ENCODE measurements at regions not wholly inside any gene's neighbourhood (a gene's known extent, or its start where the extent isn't known, plus 50 kb on each side); places are given as distances from the start of the nearest gene placed in this dataset.

GRCh38 chr20:12698817-12699216 lies 310.0 kb upstream of the SPTLC3 start:
- H3K27ac Mint-ChIP-seq: no peak overlapping the region
- peaks cover 0 to 19% (median 4%) of the 10 kb centered on the region in 9 donors for H3K9me3 Mint-ChIP-seq
- no peak overlapping the region for H3K4me3 Mint-ChIP-seq
- H3K4me1 Mint-ChIP-seq: no peaks in the 10 kb centered on the region
- POLR2A ChIA-PET: no interaction called here
- H3K27me3 Mint-ChIP-seq: no peaks in the 10 kb centered on the region
- no peak for ATAC-seq
- no peaks in the 10 kb centered on the region for H3K36me3 Mint-ChIP-seq
- no peak for DNase-seq

- no peak overlapping the region for H3K4me3 Mint-ChIP-seq
- H3K9me3 Mint-ChIP-seq: peaks cover 0 to 19% (median 4%) of the 10 kb centered on the region in 9 donors
- ATAC-seq (no peak), DNase-seq (no peak)
- no peak overlapping the region for H3K27ac Mint-ChIP-seq
- no peaks in the 10 kb centered on the region for H3K27me3 Mint-ChIP-seq
- POLR2A ChIA-PET: no interaction called here
- H3K36me3 Mint-ChIP-seq: no peaks in the 10 kb centered on the region
- H3K4me1 Mint-ChIP-seq: no peaks in the 10 kb centered on the region
These were observed 309.2 kb upstream of the SPTLC3 start for GRCh38 chr20:12699374-12700228.

GRCh38 chr20:12700701-12701100 lies 308.1 kb upstream of the SPTLC3 start:
- Mint-ChIP-seq H3K9me3 (peaks cover 0 to 19% (median 4%) of the 10 kb centered on the region in 9 donors), H3K36me3 (no peaks in the 10 kb centered on the region), H3K27me3 (no peaks in the 10 kb centered on the region), H3K4me3 (no peak overlapping the region), H3K4me1 (no peaks in the 10 kb centered on the region), H3K27ac (no peak overlapping the region)
- DNase-seq: no peak
- POLR2A ChIA-PET: no interaction called here
- no peak for ATAC-seq

- Mint-ChIP-seq H3K27me3 (no peaks in the 10 kb centered on the region), H3K9me3 (peaks cover 0 to 19% (median 0%) of the 10 kb centered on the region in 9 donors), H3K4me1 (no peaks in the 10 kb centered on the region), H3K36me3 (no peaks in the 10 kb centered on the region), H3K27ac (no peak overlapping the region), H3K4me3 (no peak overlapping the region)
- POLR2A ChIA-PET: no interaction called here
- DNase-seq (no peak), ATAC-seq (no peak)
These were observed 306.5 kb upstream of the SPTLC3 start for GRCh38 chr20:12702312-12702711.

GRCh38 chr20:12715371-12715770 lies 293.4 kb upstream of the SPTLC3 start:
- POLR2A ChIA-PET: no interaction called here
- no peaks in the 10 kb centered on the region for H3K36me3 Mint-ChIP-seq

GRCh38 chr20:12715991-12716680 lies 292.6 kb upstream of the SPTLC3 start:
- H3K9me3 Mint-ChIP-seq: peaks cover 0 to 8% (median 0%) of the 10 kb centered on the region in 9 donors
- POLR2A ChIA-PET: no interaction called here
- DNase-seq (no peak), ATAC-seq (no peak)
- no peaks in the 10 kb centered on the region for H3K36me3 Mint-ChIP-seq
- H3K27me3 Mint-ChIP-seq: peaks cover 0 to 4% (median 0%) of the 10 kb centered on the region in 5 donors
- H3K4me1 Mint-ChIP-seq: no peaks in the 10 kb centered on the region
- H3K27ac Mint-ChIP-seq: no peak overlapping the region
- no peak overlapping the region for H3K4me3 Mint-ChIP-seq

More at GRCh38 chr20:12715371-12715770, 293.4 kb upstream of the SPTLC3 start:
- H3K4me3 Mint-ChIP-seq: no peak overlapping the region
- H3K27ac Mint-ChIP-seq: no peak overlapping the region
- H3K27me3 Mint-ChIP-seq: peaks cover 0 to 4% (median 0%) of the 10 kb centered on the region in 5 donors
- H3K9me3 Mint-ChIP-seq: peaks cover 0 to 8% (median 0%) of the 10 kb centered on the region in 9 donors
- DNase-seq (no peak), ATAC-seq (no peak)
- H3K4me1 Mint-ChIP-seq: no peaks in the 10 kb centered on the region

GRCh38 chr20:12717061-12717460 lies 291.7 kb upstream of the SPTLC3 start:
- H3K27me3 Mint-ChIP-seq: peaks cover 0 to 4% (median 0%) of the 10 kb centered on the region in 5 donors
- no peak overlapping the region for H3K27ac Mint-ChIP-seq
- H3K4me1 Mint-ChIP-seq: no peaks in the 10 kb centered on the region
- peaks cover 0 to 8% (median 0%) of the 10 kb centered on the region in 9 donors for H3K9me3 Mint-ChIP-seq
- H3K36me3 Mint-ChIP-seq: no peaks in the 10 kb centered on the region
- ATAC-seq (no peak), DNase-seq (no peak)
- no peak overlapping the region for H3K4me3 Mint-ChIP-seq
- POLR2A ChIA-PET: no interaction called here

- Mint-ChIP-seq H3K36me3 (no peaks in the 10 kb centered on the region), H3K4me3 (no peak overlapping the region), H3K27ac (no peak overlapping the region), H3K9me3 (peaks cover 0 to 8% (median 0%) of the 10 kb centered on the region in 9 donors), H3K4me1 (no peaks in the 10 kb centered on the region), H3K27me3 (peaks cover 0 to 8% (median 0%) of the 10 kb centered on the region in 5 donors)
- ATAC-seq (no peak), DNase-seq (no peak)
- POLR2A ChIA-PET: no interaction called here
These were observed 290.2 kb upstream of the SPTLC3 start for GRCh38 chr20:12718619-12719018.

GRCh38 chr20:12721636-12722035 lies 287.1 kb upstream of the SPTLC3 start:
- Mint-ChIP-seq H3K4me1 (no peaks in the 10 kb centered on the region), H3K36me3 (no peaks in the 10 kb centered on the region), H3K27ac (no peak overlapping the region), H3K9me3 (peaks cover 0 to 8% (median 2%) of the 10 kb centered on the region in 9 donors), H3K4me3 (no peak overlapping the region), H3K27me3 (peaks cover 0 to 8% (median 0%) of the 10 kb centered on the region in 5 donors)
- DNase-seq (no peak), ATAC-seq (no peak)
- POLR2A ChIA-PET: no interaction called here

GRCh38 chr20:12722091-12722490 lies 286.7 kb upstream of the SPTLC3 start:
- Mint-ChIP-seq H3K36me3 (no peaks in the 10 kb centered on the region), H3K4me3 (no peak overlapping the region), H3K27me3 (peaks cover 0 to 8% (median 0%) of the 10 kb centered on the region in 5 donors), H3K9me3 (peaks cover 0 to 9% (median 2%) of the 10 kb centered on the region in 9 donors), H3K4me1 (no peaks in the 10 kb centered on the region), H3K27ac (no peak overlapping the region)
- no peak for ATAC-seq
- POLR2A ChIA-PET: no interaction called here
- no peak for DNase-seq

GRCh38 chr20:12723811-12724210 lies 285.0 kb upstream of the SPTLC3 start:
- POLR2A ChIA-PET: no interaction called here
- no peak for DNase-seq
- peaks cover 0 to 8% (median 0%) of the 10 kb centered on the region in 5 donors for H3K27me3 Mint-ChIP-seq
- H3K9me3 Mint-ChIP-seq: peaks cover 0 to 9% (median 2%) of the 10 kb centered on the region in 9 donors
- no peaks in the 10 kb centered on the region for H3K36me3 Mint-ChIP-seq
- H3K4me3 Mint-ChIP-seq: no peak overlapping the region
- no peak for ATAC-seq
- no peak overlapping the region for H3K27ac Mint-ChIP-seq
- H3K4me1 Mint-ChIP-seq: no peaks in the 10 kb centered on the region

- POLR2A ChIA-PET: no interaction called here
- H3K27me3 Mint-ChIP-seq: peaks cover 0 to 3% (median 0%) of the 10 kb centered on the region in 5 donors
- peaks cover 0 to 3% (median 0%) of the 10 kb centered on the region in 3 donors for H3K36me3 Mint-ChIP-seq
- H3K27ac Mint-ChIP-seq: no peak overlapping the region
- no peak for DNase-seq
- no peak overlapping the region for H3K4me3 Mint-ChIP-seq
- H3K4me1 Mint-ChIP-seq: no peaks in the 10 kb centered on the region
- peaks cover 0 to 14% (median 2%) of the 10 kb centered on the region in 9 donors for H3K9me3 Mint-ChIP-seq
- no peak for ATAC-seq
These were observed 280.0 kb upstream of the SPTLC3 start for GRCh38 chr20:12728782-12729181.

- no peak for DNase-seq
- Mint-ChIP-seq H3K4me3 (no peak overlapping the region), H3K27ac (no peak overlapping the region), H3K4me1 (no peaks in the 10 kb centered on the region), H3K9me3 (peaks cover 0 to 19% (median 0%) of the 10 kb centered on the region in 9 donors), H3K36me3 (peaks cover 0 to 3% (median 0%) of the 10 kb centered on the region in 3 donors), H3K27me3 (peaks cover 0 to 3% (median 0%) of the 10 kb centered on the region in 5 donors)
- no peak for ATAC-seq
- POLR2A ChIA-PET: no interaction called here
These were observed 279.4 kb upstream of the SPTLC3 start for GRCh38 chr20:12729326-12729725.

Measured in naive thymus-derived CD8-positive, alpha-beta T cell (primary cell).